ENCODE measurements at regions not wholly inside any gene's neighbourhood (a gene's known extent, or its start where the extent isn't known, plus 50 kb on each side); places are given as distances from the start of the nearest gene placed in this dataset.

- TF ChIP-seq POLR2A (IDR thresholded peaks at IDR 0.05; ENCODE audit: low read depth, low read length) (no peak), POLR2AphosphoS5 (IDR thresholded peaks at IDR 0.05; ENCODE audit: low read depth, low read length) (no peak), PAX5 (IDR thresholded peaks at IDR 0.05; ENCODE audit: insufficient read depth, low read length, severe bottlenecking) (no peak)
Measured at GRCh38 chr2:176473851-176474250, 204.6 kb downstream of the MTX2 start.

All from GM12891 (cell line).